Anterior cingulate cortex (tissue), 58 donors: ENCODE measurements at regions not wholly inside any gene's neighbourhood (a gene's known extent, or its start where the extent isn't known, plus 50 kb on each side); places are given as distances from the start of the nearest gene placed in this dataset.

ENCODE experiments used
- DNase-seq, 58 donors: peaks; one replicate each; lab custom pipeline; 2025; lab: John Stamatoyannopoulos, UW

GRCh38 chr3:45277636-45278035 is 51.5 kb upstream of the TMEM158 start:
- no peak for DNase-seq

- DNase-seq = no peak
These were observed 54.1 kb upstream of the TMEM158 start for GRCh38 chr3:45280232-45280631.

- no peak for DNase-seq
These were observed 54.9 kb upstream of the TMEM158 start for GRCh38 chr3:45280971-45281370.

GRCh38 chr3:45283471-45283870 is 57.4 kb upstream of the TMEM158 start:
- DNase-seq = no peak

GRCh38 chr3:45297331-45297730 is 71.2 kb upstream of the TMEM158 start:
- no peak for DNase-seq

- no peak for DNase-seq
These were observed 76.4 kb upstream of the TMEM158 start for GRCh38 chr3:45302470-45302869.

- no peak for DNase-seq
These were observed 80.4 kb upstream of the TMEM158 start for GRCh38 chr3:45306406-45307008.

- no peak for DNase-seq
These were observed 78.5 kb upstream of the LARS2 start for GRCh38 chr3:45309876-45310275.

GRCh38 chr3:45311327-45311726 is 77.0 kb upstream of the LARS2 start:
- no peak for DNase-seq

GRCh38 chr3:45311953-45312801 is 76.2 kb upstream of the LARS2 start:
- no peak for DNase-seq

GRCh38 chr3:45312836-45313493 is 75.4 kb upstream of the LARS2 start:
- no peak for DNase-seq

- no peak for DNase-seq
These were observed 74.5 kb upstream of the LARS2 start for GRCh38 chr3:45313743-45314403.

GRCh38 chr3:45317710-45318109 is 70.7 kb upstream of the LARS2 start:
- DNase-seq = no peak

GRCh38 chr3:45318689-45319088 is 69.7 kb upstream of the LARS2 start:
- no peak for DNase-seq

GRCh38 chr3:45319231-45319995 is 69.0 kb upstream of the LARS2 start:
- DNase-seq = no peak

GRCh38 chr3:45319996-45320305 is 68.4 kb upstream of the LARS2 start:
- DNase-seq = no peak

- DNase-seq = no peak
These were observed 67.4 kb upstream of the LARS2 start for GRCh38 chr3:45320986-45321385.

GRCh38 chr3:45321607-45322391 is 66.6 kb upstream of the LARS2 start:
- DNase-seq = no peak

GRCh38 chr3:45322616-45323015 is 65.8 kb upstream of the LARS2 start:
- DNase-seq = no peak

GRCh38 chr3:45325676-45326075 is 62.7 kb upstream of the LARS2 start:
- DNase-seq = no peak
